ENCODE measurements at regions not wholly inside any gene's neighbourhood (a gene's known extent, or its start where the extent isn't known, plus 50 kb on each side); places are given as distances from the start of the nearest gene placed in this dataset.

DNA sequence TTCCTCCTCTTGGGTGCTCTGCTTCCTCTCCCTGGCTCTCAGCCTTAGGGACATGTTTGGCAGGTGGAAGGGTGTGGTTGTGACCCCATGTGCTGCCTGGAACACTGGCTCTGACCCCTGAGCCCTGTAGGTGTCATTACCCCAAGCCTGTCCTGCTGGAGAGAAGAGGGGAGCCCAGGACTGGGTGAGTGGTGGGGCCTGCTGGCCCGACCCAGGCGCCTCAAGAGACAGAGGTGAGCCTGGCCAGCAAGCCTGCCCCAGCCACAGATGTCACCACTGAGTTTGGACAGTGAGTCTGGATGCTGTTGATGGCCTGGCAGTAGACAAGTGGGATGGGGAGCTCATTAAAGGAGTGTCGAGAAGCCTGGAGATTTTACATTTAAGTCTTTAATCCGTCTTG lies 1112.2 kb downstream of the BRD1 start:
- DNase-seq (ENCODE audit: insufficient read length, low spot score) = no peak
- FAIRE-seq = no peak
- TF ChIP-seq, protein P1, sequence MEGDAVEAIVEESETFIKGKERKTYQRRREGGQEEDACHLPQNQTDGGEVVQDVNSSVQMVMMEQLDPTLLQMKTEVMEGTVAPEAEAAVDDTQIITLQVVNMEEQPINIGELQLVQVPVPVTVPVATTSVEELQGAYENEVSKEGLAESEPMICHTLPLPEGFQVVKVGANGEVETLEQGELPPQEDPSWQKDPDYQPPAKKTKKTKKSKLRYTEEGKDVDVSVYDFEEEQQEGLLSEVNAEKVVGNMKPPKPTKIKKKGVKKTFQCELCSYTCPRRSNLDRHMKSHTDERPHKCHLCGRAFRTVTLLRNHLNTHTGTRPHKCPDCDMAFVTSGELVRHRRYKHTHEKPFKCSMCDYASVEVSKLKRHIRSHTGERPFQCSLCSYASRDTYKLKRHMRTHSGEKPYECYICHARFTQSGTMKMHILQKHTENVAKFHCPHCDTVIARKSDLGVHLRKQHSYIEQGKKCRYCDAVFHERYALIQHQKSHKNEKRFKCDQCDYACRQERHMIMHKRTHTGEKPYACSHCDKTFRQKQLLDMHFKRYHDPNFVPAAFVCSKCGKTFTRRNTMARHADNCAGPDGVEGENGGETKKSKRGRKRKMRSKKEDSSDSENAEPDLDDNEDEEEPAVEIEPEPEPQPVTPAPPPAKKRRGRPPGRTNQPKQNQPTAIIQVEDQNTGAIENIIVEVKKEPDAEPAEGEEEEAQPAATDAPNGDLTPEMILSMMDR (IDR thresholded peaks at IDR 0.05; ENCODE audit: insufficient read depth, missing control alignments) = no peak

DNA sequence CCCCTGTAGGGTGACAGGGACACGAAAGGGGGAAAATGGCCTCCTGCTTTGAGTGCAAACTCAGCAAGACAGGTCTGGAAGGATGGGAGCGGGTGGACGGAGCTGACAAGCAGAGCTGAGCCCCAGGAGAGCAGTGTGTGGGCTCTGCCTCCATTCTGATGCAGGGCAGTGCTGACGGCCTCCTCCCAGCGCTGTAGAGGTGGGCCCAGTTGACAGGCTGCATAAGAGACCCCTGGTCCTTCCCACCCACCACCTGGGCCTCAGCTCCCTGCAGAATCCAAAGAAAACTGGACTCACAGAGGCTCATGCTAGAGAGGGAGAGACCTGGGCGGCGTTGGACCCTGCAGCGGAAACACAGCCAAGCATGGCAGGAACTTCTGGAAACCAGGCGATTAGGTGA lies 1113.4 kb downstream of the BRD1 start:
- DNase-seq (ENCODE audit: insufficient read length, low spot score) (no peak), FAIRE-seq (no peak)
- TF ChIP-seq, protein P1 (IDR thresholded peaks at IDR 0.05; ENCODE audit: insufficient read depth, missing control alignments) = no peak

DNA sequence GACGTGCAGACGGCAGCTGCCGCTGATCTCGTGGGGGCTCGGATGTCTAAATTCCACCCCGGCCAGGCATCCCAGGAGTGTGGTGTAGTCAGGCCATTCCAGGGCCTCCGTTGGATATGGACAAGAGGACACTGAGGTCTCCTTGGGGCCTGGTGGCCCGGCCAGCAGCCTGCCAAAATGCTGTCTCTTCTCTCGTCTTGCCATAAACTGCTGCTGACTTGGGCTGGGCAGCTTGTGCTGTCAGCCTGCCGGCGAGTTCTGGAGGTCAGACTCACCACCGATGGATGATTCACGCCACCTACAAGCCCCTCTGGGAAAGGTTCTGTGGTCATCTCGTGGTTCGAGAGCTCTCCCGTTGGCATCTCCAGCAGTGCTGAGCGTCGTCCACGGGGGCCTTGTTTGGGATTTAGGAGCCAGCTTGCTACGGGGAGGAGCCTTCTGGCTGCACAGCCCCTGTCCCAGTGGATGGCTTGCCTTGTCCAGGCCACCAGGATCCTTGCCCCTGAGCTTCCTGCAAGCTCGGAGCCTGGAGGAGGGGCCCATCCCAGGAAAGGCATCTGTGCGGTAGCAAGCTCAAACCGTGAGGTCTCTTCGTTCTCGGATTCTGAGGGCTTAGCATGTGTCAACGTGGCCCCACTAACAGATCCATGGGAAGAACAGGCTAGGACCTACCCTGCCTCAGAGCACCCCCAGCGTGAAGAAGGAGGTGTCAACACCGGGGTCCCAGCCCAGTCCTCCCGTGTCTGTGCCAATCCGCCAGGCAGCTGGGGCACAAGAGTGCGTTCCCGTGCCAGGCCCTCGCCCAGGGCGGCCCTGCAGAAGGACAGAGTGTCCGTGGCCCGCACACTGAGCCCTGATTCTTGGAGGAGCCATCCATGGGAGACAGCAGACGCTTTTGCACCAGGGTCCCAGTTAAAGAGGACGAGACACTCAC lies 1114.1 kb downstream of the BRD1 start:
- FAIRE-seq = no peak
- TF ChIP-seq, protein P1 (IDR thresholded peaks at IDR 0.05; ENCODE audit: insufficient read depth, missing control alignments) = no peak
- DNase-seq (ENCODE audit: insufficient read length, low spot score) = no peak

DNA sequence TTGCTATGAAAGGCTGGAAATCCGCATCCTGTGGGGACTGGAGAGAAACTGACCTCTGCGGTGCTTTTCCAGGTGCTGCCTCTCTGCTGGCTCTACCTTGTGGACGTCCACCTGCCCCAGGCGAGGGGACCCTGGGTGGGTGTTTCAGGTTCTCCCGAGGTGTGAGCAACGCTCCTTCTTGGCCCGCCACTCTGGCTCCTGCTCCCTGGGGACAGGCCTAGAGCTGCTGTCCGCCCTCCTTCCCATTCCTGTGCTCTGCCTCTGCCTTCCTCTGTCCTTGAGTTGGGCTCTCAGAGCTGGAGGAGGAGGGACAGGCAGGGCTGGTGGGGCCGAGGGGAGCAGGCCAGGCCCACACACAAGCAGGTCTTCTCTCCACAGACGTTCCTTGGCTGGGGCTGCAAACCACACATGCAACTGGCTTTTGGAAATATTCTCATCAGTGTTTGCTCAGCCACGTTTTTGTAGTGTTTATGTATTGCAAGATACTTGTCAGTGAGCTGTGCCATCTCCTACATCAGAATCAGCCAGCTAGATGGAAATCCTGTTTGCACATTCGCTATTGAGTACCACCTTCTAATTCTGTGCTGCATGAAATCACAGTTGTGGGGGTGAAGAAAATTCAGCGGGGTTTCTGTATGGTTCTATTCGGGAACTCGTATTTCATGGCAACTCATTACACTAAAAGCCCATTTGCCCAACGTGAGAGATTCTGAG lies 1115.0 kb downstream of the BRD1 start:
- FAIRE-seq (no peak), DNase-seq (ENCODE audit: insufficient read length, low spot score) (no peak)
- TF ChIP-seq, protein P1 (IDR thresholded peaks at IDR 0.05; ENCODE audit: insufficient read depth, missing control alignments) = no peak

DNA sequence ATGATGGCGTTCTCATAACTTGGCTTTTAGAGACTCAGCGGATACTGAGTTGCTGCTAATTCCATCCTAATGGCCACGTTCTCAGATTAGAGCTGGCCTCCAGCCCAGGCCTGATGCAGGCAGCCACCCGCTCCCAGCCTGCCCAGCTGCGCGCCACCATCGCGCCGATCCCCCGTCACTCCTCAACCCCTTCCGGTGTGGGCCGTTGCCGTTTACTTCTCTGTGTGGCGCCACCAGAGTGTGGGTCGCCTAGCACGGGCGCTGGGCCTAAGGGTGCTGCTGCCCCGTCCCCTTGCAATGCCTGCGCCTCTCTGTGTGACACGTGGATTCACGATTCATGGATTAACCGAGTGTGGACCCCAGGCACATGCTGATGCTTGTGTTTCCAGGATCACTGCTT lies 1116.0 kb downstream of the BRD1 start:
- TF ChIP-seq, protein P1 (IDR thresholded peaks at IDR 0.05; ENCODE audit: insufficient read depth, missing control alignments) = no peak
- no peak for FAIRE-seq
- DNase-seq (ENCODE audit: insufficient read length, low spot score) = no peak

DNA sequence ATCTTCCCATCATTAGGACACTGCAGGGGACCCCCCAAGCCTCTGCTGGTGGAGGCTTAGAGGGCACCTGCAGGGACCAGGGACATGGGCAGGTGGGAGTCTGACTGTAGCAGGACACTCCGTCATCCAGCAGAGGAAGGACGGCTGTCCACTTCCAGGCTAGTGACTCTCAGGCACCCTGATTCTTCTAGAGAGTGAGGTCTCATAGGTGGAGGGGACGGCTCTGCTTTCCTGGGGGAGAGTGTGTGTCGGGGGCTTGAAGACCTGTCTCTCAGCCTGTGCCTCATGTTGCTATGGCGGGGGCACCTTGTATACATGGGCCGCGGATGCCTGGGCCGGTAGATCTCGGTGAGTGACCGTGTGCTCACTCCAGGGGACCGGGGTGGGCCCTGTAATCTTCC lies 1116.6 kb downstream of the BRD1 start:
- TF ChIP-seq, protein P1 (IDR thresholded peaks at IDR 0.05; ENCODE audit: insufficient read depth, missing control alignments) = no peak
- FAIRE-seq (no peak), DNase-seq (ENCODE audit: insufficient read length, low spot score) (no peak)

DNA sequence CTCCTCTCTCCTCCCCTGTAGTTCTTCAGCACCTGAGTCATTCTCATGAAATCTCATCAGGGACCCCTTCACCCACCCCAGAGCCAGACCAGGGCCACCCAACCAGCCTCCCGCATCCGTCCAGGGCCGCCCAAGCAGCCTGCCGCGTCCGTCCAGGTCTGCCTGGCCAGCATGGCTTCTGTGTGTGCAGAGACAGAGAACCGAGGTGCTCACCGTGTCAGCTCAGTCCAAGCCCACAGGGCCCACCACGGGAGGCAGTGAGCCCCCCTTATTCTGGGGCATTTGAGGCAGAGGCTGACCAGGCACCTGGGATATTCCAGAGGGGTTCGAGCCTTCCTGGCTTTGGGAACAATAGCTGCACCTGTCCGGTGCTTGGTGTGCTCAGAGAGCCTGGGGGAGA lies 1117.3 kb downstream of the BRD1 start:
- TF ChIP-seq, protein P1 (IDR thresholded peaks at IDR 0.05; ENCODE audit: insufficient read depth, missing control alignments) = no peak
- DNase-seq (ENCODE audit: insufficient read length, low spot score) (no peak), FAIRE-seq (no peak)

All from D721Med (cell line).